ENCODE measurements at regions not wholly inside any gene's neighbourhood (a gene's known extent, or its start where the extent isn't known, plus 50 kb on each side); places are given as distances from the start of the nearest gene placed in this dataset.

GRCh38 chr4:155564086-155564485 lies 102.6 kb upstream of the GUCY1A1 start:
- DNase-seq (ENCODE audit: low read depth) = no peak

- no peak for DNase-seq (ENCODE audit: low read depth)
Measured at GRCh38 chr4:155559915-155560314, 106.7 kb upstream of the GUCY1A1 start.

DNA sequence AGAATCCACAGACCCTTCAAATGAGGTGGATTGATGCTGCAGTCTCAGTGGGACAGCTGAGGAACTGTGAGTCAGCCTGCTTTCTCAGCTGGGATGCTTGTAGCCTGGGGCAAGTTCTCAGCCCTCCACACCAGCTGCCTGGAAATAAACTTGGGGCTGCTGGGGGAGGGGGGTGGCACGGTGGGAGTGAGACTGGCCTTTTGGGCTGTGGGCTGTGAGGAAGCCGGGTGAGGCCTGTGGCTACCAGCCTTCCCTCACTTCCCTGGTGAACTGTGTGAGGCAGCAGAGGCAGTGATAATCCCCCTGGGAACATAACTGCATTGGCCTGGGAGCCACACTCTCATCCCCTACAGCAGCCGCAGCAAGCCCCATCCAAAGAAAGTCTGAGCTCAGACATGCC lies 114.5 kb upstream of the GUCY1A1 start:
- no peak for DNase-seq (ENCODE audit: low read depth)

- no peak for DNase-seq (ENCODE audit: low read depth)
Measured at GRCh38 chr4:155548173-155548572, 118.5 kb upstream of the GUCY1A1 start.

- DNase-seq (ENCODE audit: low read depth) = no peak
Measured at GRCh38 chr4:155546451-155546850, 120.2 kb upstream of the GUCY1A1 start.

- no peak for DNase-seq (ENCODE audit: low read depth)
Measured at GRCh38 chr4:155545456-155545855, 121.2 kb upstream of the GUCY1A1 start.

- no peak for DNase-seq (ENCODE audit: low read depth)
Measured at GRCh38 chr4:155544547-155544946, 122.1 kb upstream of the GUCY1A1 start.

GRCh38 chr4:155543126-155543765 lies 123.4 kb upstream of the GUCY1A1 start:
- DNase-seq (ENCODE audit: low read depth) = no peak

DNA sequence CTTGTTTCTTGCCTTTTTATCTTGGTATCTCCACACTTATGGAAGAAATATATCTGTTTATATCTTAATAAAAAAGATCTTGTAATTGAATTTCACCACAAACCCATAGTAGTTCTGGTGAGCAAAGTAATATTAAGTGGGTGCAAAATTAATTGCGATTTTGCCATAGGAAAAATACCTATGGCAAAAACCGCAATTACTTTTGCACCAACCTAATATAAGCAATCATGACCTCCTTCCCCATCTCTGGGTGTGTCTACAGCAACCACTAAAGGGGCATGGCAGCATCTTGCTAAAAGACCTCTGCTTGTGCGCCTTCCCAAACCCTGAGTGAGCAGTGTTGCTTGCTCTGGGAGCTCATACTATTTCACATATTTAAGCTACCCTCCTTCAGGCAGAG lies 124.2 kb upstream of the GUCY1A1 start:
- no peak for DNase-seq (ENCODE audit: low read depth)

GRCh38 chr4:155541716-155542115 lies 124.9 kb upstream of the GUCY1A1 start:
- no peak for DNase-seq (ENCODE audit: low read depth)

DNA sequence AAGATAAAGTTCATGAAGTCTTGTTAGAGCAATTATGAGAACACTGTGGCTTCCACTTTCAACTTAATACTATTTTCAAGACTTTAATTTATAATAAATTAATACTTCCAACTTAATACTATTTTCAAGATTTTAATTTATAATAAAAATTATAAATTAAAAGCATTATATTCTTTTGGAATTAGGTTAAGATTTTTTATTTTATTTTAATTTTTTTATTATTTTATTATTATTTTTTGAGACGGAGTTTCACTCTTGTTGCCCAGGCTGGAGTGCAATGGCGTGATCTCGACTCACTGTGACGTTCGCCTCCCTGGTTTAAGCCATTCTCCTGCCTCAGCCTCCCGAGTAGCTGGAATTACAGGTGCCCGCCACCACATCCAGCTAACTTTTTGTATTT lies 126.0 kb upstream of the GUCY1A1 start:
- DNase-seq (ENCODE audit: low read depth) = no peak

- no peak for DNase-seq (ENCODE audit: low read depth)
Measured at GRCh38 chr4:155539746-155540145, 126.9 kb upstream of the GUCY1A1 start.

DNA sequence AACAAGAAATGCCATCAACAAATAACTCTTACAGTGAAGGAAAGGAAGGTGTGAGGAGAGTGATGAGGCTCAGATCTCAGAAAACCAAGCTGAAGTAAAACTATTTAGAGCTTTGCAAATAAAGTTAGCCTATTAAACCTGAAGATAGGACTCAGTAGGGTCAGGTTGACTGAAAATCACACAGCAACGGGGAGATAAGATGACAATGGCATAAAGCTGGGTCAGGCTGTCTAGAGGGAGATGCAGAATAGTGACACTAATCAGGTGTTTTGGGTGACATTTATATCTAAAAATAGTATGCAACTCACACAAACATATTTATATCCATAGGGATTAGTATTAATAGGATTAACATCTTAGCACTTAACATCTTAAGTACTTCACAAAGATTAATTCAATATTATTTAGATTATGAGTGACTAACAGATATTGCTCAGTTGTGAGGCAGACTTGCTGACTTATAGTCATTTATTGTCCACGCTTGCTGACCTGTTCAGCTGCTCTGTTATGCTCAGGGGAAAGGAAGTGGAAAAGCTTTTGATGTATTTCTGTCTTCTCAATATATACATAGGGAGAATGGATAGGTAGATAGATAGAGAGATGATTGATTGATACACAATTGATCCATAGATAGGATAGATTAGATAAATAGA lies 130.7 kb upstream of the GUCY1A1 start:
- DNase-seq (ENCODE audit: low read depth) = no peak

DNA sequence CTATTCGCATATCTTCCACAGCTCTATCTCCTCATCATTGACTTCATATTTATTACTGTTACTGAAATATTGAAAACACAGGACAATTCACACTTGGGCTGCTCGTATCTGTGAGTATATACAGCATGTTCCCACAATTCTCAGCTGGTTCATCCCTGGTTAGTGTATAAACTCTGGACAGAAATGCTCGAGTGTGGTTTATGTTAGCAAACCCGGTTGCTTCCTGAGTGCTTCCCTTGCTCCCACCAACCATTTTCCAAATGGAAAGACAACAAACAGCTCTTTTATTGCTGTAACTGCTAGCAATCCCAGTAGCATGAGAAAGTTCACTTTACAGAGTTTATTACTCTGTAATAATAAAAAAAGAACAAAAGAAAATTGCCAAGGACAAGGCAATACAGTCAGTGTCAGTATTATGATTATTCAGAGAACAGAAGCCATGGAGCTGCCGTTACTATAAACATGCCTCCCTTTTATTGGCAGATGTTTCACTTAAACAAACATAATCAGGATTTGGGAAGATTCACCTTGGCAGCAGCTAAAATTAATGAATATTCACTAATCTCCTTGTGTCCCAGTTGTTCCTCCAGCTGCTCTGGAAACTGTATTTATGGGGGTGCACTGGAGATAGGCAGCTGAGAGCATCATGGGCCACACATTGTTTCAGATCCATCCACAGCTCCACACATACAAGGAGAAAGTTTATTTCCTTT lies 134.1 kb upstream of the GUCY1A1 start:
- DNase-seq (ENCODE audit: low read depth) = no peak

DNA sequence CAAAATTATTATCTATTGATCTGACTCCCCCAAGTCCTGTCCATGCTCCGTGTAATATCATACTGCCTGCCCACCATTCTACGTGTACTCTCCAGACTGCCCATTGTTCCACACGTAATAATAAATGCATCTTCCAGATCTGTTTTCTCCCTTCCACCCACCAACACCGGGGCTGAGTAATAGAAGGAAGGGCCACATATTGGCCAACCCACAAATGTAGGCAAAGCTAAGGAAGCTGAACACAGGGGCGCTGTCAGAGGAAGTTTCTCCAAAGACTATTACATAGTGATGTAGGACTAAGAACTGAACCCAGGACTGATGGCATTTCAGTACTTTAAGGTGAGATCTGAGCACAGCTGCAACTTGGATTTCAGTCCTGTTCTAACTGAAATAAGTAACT lies 135.8 kb upstream of the GUCY1A1 start:
- no peak for DNase-seq (ENCODE audit: low read depth)

GRCh38 chr4:155530290-155530689 lies 136.4 kb upstream of the GUCY1A1 start:
- no peak for DNase-seq (ENCODE audit: low read depth)

- DNase-seq (ENCODE audit: low read depth) = no peak
Measured at GRCh38 chr4:155529716-155530115, 136.9 kb upstream of the GUCY1A1 start.

- DNase-seq (ENCODE audit: low read depth) = no peak
Measured at GRCh38 chr4:155529272-155529671, 137.4 kb upstream of the GUCY1A1 start.

DNA sequence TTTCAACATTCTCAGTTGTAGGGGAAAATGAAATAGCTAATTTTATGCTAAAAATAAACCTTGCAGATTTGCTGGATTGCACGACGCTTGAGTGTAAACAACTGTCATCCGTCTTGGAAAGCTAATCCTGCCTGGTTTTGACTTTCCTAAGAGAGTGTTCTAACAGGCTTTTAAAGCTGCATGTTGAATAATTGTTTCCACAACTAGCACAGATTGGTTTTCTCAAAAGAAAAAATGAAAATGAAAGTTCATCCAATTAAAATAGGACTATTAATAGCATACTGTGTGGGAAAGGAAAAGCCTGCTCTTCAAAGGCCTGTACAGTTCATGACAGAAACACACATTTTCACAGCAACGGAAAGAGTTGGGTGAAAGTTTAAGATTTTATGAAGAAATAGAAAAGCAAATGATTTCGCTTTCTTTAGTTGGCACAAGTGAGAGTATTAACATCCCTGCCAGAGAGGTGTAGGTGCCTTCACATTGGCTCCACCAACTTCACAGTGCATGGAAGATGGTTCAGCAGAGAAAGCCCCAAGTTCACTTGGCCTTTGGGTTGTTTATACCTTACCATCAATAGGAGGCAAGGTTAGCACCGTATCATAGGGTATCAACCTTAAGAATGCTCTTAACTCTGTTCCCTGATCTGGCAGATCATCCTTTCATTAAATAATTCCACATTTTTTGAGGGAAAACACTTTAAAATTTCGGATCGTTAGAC lies 140.0 kb upstream of the GUCY1A1 start:
- DNase-seq (ENCODE audit: low read depth) = no peak

DNA sequence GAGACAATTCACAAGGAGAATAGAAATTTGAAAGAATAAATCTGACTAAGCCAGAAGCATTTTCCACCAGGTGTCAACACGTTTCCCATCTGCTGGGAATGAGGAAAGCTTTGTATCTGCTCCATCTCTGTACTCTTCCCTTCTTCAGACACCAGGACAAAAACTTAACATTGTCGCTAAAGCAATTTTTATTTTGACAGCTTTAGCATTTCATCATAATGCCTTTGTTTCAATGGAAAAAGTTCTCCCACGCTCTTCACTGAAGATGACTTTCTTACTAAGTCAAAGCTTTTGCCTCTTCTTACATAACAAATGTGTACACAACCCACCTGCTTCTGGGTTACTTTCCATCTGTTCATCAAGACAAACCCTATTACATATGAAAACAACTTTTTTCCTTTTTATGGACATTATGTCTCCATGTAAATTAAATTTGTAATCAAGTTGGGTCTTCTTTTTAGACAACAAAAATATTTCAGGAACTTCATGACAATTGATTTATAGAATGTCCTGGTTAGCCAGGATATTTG lies 141.7 kb upstream of the GUCY1A1 start:
- no peak for DNase-seq (ENCODE audit: low read depth)

GRCh38 chr4:155523358-155523757 lies 143.3 kb upstream of the GUCY1A1 start:
- no peak for DNase-seq (ENCODE audit: low read depth)

- DNase-seq (ENCODE audit: low read depth) = no peak
Measured at GRCh38 chr4:155522201-155522600, 144.4 kb upstream of the GUCY1A1 start.
